T-helper 2 cell treated with Interferon-gamma antibody and Interleukin-4, amounts not matched to agents 5 μg/mL and 100 μg/mL, for 36 hours (primary cell): ENCODE measurements at regions not wholly inside any gene's neighbourhood (a gene's known extent, or its start where the extent isn't known, plus 50 kb on each side); places are given as distances from the start of the nearest gene placed in this dataset.

ENCODE experiments used
- DNase-seq: peaks from one replicate; pipeline ENCODE4 v3.0.0; 2021; ENCODE audit warnings: low spot score
- H3K27ac Mint-ChIP-seq: one replicate; pipeline ENCODE4 v1.8.0; 2021; ENCODE audit warnings: mild to moderate bottlenecking, mixed read lengths
- H3K27me3 Mint-ChIP-seq: one replicate; pipeline ENCODE4 v1.8.0; 2021; ENCODE audit warnings: low read depth, mixed read lengths
- H3K36me3 Mint-ChIP-seq: one replicate; pipeline ENCODE4 v1.8.0; 2021; ENCODE audit warnings: low read depth, mixed read lengths
- H3K4me1 Mint-ChIP-seq: one replicate; pipeline ENCODE4 v1.8.0; 2021; ENCODE audit warnings: low read depth, mixed read lengths
- H3K4me3 Mint-ChIP-seq: one replicate; pipeline ENCODE4 v1.8.0; 2022; ENCODE audit warnings: mild to moderate bottlenecking, moderate library complexity, mixed read lengths
- H3K9me3 Mint-ChIP-seq: one replicate; pipeline ENCODE4 v1.8.0; 2021; ENCODE audit warnings: mixed read lengths

- Mint-ChIP-seq H3K27me3 (no peaks in the 10 kb centered on the region), H3K27ac (no peak overlapping the region), H3K4me3 (no peak overlapping the region), H3K4me1 (no peaks in the 10 kb centered on the region), H3K36me3 (no peaks in the 10 kb centered on the region), H3K9me3 (peaks cover 27% of the 10 kb centered on the region)
- no peak for DNase-seq
Observed at GRCh38 chr10:36362257-36362656, 720.2 kb upstream of the FZD8 start.

GRCh38 chr10:36358736-36359135, 716.6 kb upstream of the FZD8 start:
- Mint-ChIP-seq H3K27ac (no peak overlapping the region), H3K9me3 (peaks cover 22% of the 10 kb centered on the region), H3K4me1 (no peaks in the 10 kb centered on the region), H3K27me3 (no peaks in the 10 kb centered on the region), H3K36me3 (no peaks in the 10 kb centered on the region), H3K4me3 (no peak overlapping the region)
- no peak for DNase-seq

- Mint-ChIP-seq H3K27me3 (no peaks in the 10 kb centered on the region), H3K4me3 (no peak overlapping the region), H3K4me1 (no peaks in the 10 kb centered on the region), H3K9me3 (peaks cover 45% of the 10 kb centered on the region), H3K36me3 (no peaks in the 10 kb centered on the region), H3K27ac (no peak overlapping the region)
- no peak for DNase-seq
Observed at GRCh38 chr10:36354633-36355032, 712.5 kb upstream of the FZD8 start.

- Mint-ChIP-seq H3K9me3 (peaks cover 41% of the 10 kb centered on the region), H3K4me3 (no peak overlapping the region), H3K36me3 (no peaks in the 10 kb centered on the region), H3K27me3 (no peaks in the 10 kb centered on the region), H3K27ac (no peak overlapping the region), H3K4me1 (no peaks in the 10 kb centered on the region)
- no peak for DNase-seq
Observed at GRCh38 chr10:36351159-36351558, 709.1 kb upstream of the FZD8 start.

- Mint-ChIP-seq H3K36me3 (no peaks in the 10 kb centered on the region), H3K4me1 (no peaks in the 10 kb centered on the region), H3K27me3 (no peaks in the 10 kb centered on the region), H3K27ac (no peak overlapping the region), H3K9me3 (peaks cover 38% of the 10 kb centered on the region), H3K4me3 (no peak overlapping the region)
- no peak for DNase-seq
Observed at GRCh38 chr10:36349445-36350078, 707.5 kb upstream of the FZD8 start.

GRCh38 chr10:36345807-36346206, 703.7 kb upstream of the FZD8 start:
- DNase-seq: no peak
- Mint-ChIP-seq H3K27ac (no peak overlapping the region), H3K36me3 (no peaks in the 10 kb centered on the region), H3K27me3 (no peaks in the 10 kb centered on the region), H3K9me3 (peaks cover 31% of the 10 kb centered on the region), H3K4me1 (no peaks in the 10 kb centered on the region), H3K4me3 (no peak overlapping the region)

GRCh38 chr10:36345175-36345533, 703.1 kb upstream of the FZD8 start:
- H3K27me3 Mint-ChIP-seq: no peaks in the 10 kb centered on the region
- no peak overlapping the region for H3K4me3 Mint-ChIP-seq
- DNase-seq: no peak
- H3K36me3 Mint-ChIP-seq: no peaks in the 10 kb centered on the region
- H3K9me3 Mint-ChIP-seq: peaks cover 27% of the 10 kb centered on the region
- H3K4me1 Mint-ChIP-seq: no peaks in the 10 kb centered on the region
- H3K27ac Mint-ChIP-seq: no peak overlapping the region

- Mint-ChIP-seq H3K36me3 (no peaks in the 10 kb centered on the region), H3K4me1 (no peaks in the 10 kb centered on the region), H3K9me3 (peaks cover 22% of the 10 kb centered on the region), H3K27me3 (no peaks in the 10 kb centered on the region), H3K4me3 (no peak overlapping the region), H3K27ac (no peak overlapping the region)
- no peak for DNase-seq
Observed at GRCh38 chr10:36344240-36345174, 702.4 kb upstream of the FZD8 start.

- H3K4me3 Mint-ChIP-seq: no peak overlapping the region
- no peaks in the 10 kb centered on the region for H3K4me1 Mint-ChIP-seq
- H3K36me3 Mint-ChIP-seq: no peaks in the 10 kb centered on the region
- H3K27me3 Mint-ChIP-seq: no peaks in the 10 kb centered on the region
- no peak overlapping the region for H3K27ac Mint-ChIP-seq
- DNase-seq: no peak
- peaks cover 28% of the 10 kb centered on the region for H3K9me3 Mint-ChIP-seq
Observed at GRCh38 chr10:36342781-36343180, 700.7 kb upstream of the FZD8 start.

- Mint-ChIP-seq H3K4me1 (no peaks in the 10 kb centered on the region), H3K9me3 (peaks cover 35% of the 10 kb centered on the region), H3K36me3 (no peaks in the 10 kb centered on the region), H3K27ac (no peak overlapping the region), H3K4me3 (no peak overlapping the region), H3K27me3 (no peaks in the 10 kb centered on the region)
- no peak for DNase-seq
Observed at GRCh38 chr10:36341471-36341870, 699.4 kb upstream of the FZD8 start.

GRCh38 chr10:36336315-36336714, 694.2 kb upstream of the FZD8 start:
- no peak overlapping the region for H3K4me3 Mint-ChIP-seq

GRCh38 chr10:36333446-36333845, 691.4 kb upstream of the FZD8 start:
- Mint-ChIP-seq H3K9me3 (peaks cover 33% of the 10 kb centered on the region), H3K4me1 (no peaks in the 10 kb centered on the region)

More at GRCh38 chr10:36336315-36336714, 694.2 kb upstream of the FZD8 start:
- H3K36me3 Mint-ChIP-seq: no peaks in the 10 kb centered on the region
- peaks cover 33% of the 10 kb centered on the region for H3K9me3 Mint-ChIP-seq
- H3K27me3 Mint-ChIP-seq: no peaks in the 10 kb centered on the region
- H3K27ac Mint-ChIP-seq: no peak overlapping the region
- DNase-seq: no peak
- H3K4me1 Mint-ChIP-seq: no peaks in the 10 kb centered on the region

GRCh38 chr10:36332926-36333325, 690.8 kb upstream of the FZD8 start:
- no peaks in the 10 kb centered on the region for H3K27me3 Mint-ChIP-seq
- DNase-seq: no peak
- H3K9me3 Mint-ChIP-seq: peaks cover 31% of the 10 kb centered on the region
- no peak overlapping the region for H3K27ac Mint-ChIP-seq
- no peak overlapping the region for H3K4me3 Mint-ChIP-seq
- H3K36me3 Mint-ChIP-seq: no peaks in the 10 kb centered on the region
- H3K4me1 Mint-ChIP-seq: no peaks in the 10 kb centered on the region

More at GRCh38 chr10:36333446-36333845, 691.4 kb upstream of the FZD8 start:
- H3K4me3 Mint-ChIP-seq: no peak overlapping the region
- H3K36me3 Mint-ChIP-seq: no peaks in the 10 kb centered on the region
- no peak overlapping the region for H3K27ac Mint-ChIP-seq
- DNase-seq: no peak
- H3K27me3 Mint-ChIP-seq: no peaks in the 10 kb centered on the region

GRCh38 chr10:36331121-36331520, 689.0 kb upstream of the FZD8 start:
- Mint-ChIP-seq H3K36me3 (no peaks in the 10 kb centered on the region), H3K9me3 (peaks cover 31% of the 10 kb centered on the region), H3K27me3 (no peaks in the 10 kb centered on the region), H3K27ac (no peak overlapping the region), H3K4me1 (no peaks in the 10 kb centered on the region), H3K4me3 (no peak overlapping the region)
- no peak for DNase-seq
